ENCODE measurements at regions not wholly inside any gene's neighbourhood (a gene's known extent, or its start where the extent isn't known, plus 50 kb on each side); places are given as distances from the start of the nearest gene placed in this dataset.

DNA sequence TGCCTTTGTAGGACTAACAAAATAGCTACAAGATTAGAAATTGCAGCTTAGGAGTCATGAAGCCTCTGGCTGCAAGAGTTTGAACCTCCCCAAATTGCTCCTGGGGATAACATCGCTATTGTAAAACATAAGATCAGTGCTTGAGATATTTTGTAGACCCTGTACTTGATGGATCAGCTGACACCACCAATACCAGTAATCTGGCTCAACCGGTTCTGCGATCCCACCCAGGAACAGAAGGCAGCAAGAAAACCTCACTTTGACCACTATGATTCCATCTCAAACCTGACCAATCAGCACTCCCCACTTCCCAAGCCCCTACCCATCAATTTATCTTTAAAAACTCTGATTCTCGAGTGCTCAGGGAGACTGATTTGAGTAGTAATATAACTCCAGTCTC lies 206.9 kb upstream of the ADRA1D start:
- intact Hi-C loops (cut with micrococcal nuclease; ENCODE audit: unreplicated experiment) (no loop called here), in situ Hi-C loops (cut with MboI) (no loop called here)
- Histone ChIP-seq H4K20me1 (ENCODE audit: control insufficient read depth, insufficient read depth) (no peaks in the 10 kb centered on the region), H3K27me3 (replicated peaks in 1 of 2; ENCODE audit: control insufficient read depth in 2 of 2, insufficient read depth in 2 of 2, low read length in 1 of 2) (no peaks in the 10 kb centered on the region), H3K9me3 (replicated peaks; ENCODE audit: control insufficient read depth, insufficient read depth, low read length) (no peaks in the 10 kb centered on the region), H3K4me1 (ENCODE audit: control insufficient read depth, insufficient read depth, low read length) (no peaks in the 10 kb centered on the region), H3K27ac (ENCODE audit: control insufficient read depth, insufficient read depth) (no peak overlapping the region), H3K9ac (ENCODE audit: control insufficient read depth, insufficient read depth, low read length) (no peak overlapping the region), H3K79me2 (ENCODE audit: control insufficient read depth, insufficient read depth, low read length) (no peaks in the 10 kb centered on the region), H2AFZ (ENCODE audit: control insufficient read depth, low read depth, low read length) (no peak overlapping the region), H3K4me2 (ENCODE audit: control insufficient read depth, insufficient read depth) (no peak overlapping the region), H3K4me3 (no peak overlapping the region), H3K36me3 (ENCODE audit: control insufficient read depth in 2 of 2, insufficient read depth in 2 of 2, low read length in 1 of 2) (no peaks in the 10 kb centered on the region)
- TF ChIP-seq, protein P1, sequence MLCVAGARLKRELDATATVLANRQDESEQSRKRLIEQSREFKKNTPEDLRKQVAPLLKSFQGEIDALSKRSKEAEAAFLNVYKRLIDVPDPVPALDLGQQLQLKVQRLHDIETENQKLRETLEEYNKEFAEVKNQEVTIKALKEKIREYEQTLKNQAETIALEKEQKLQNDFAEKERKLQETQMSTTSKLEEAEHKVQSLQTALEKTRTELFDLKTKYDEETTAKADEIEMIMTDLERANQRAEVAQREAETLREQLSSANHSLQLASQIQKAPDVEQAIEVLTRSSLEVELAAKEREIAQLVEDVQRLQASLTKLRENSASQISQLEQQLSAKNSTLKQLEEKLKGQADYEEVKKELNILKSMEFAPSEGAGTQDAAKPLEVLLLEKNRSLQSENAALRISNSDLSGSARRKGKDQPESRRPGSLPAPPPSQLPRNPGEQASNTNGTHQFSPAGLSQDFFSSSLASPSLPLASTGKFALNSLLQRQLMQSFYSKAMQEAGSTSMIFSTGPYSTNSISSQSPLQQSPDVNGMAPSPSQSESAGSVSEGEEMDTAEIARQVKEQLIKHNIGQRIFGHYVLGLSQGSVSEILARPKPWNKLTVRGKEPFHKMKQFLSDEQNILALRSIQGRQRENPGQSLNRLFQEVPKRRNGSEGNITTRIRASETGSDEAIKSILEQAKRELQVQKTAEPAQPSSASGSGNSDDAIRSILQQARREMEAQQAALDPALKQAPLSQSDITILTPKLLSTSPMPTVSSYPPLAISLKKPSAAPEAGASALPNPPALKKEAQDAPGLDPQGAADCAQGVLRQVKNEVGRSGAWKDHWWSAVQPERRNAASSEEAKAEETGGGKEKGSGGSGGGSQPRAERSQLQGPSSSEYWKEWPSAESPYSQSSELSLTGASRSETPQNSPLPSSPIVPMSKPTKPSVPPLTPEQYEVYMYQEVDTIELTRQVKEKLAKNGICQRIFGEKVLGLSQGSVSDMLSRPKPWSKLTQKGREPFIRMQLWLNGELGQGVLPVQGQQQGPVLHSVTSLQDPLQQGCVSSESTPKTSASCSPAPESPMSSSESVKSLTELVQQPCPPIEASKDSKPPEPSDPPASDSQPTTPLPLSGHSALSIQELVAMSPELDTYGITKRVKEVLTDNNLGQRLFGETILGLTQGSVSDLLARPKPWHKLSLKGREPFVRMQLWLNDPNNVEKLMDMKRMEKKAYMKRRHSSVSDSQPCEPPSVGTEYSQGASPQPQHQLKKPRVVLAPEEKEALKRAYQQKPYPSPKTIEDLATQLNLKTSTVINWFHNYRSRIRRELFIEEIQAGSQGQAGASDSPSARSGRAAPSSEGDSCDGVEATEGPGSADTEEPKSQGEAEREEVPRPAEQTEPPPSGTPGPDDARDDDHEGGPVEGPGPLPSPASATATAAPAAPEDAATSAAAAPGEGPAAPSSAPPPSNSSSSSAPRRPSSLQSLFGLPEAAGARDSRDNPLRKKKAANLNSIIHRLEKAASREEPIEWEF (IDR thresholded peaks at IDR 0.05; ENCODE audit: insufficient replicate concordance, low read depth, low read length), result no peak
- TF ChIP-seq GABPA (IDR thresholded peaks at IDR 0.05; ENCODE audit: low read depth) (no peak), STAT1 (conservative IDR thresholded peaks at IDR 0.05) (no peak), EGR1 (IDR thresholded peaks at IDR 0.05; ENCODE audit: borderline replicate concordance in 1 of 2, low read depth in 2 of 2, low read length in 2 of 2) (no peak), TCF12 (IDR thresholded peaks at IDR 0.05; ENCODE audit: low read depth, low read length) (no peak), SP1 (IDR thresholded peaks at IDR 0.05; ENCODE audit: low read depth, low read length) (no peak), SIX5 (IDR thresholded peaks at IDR 0.05; ENCODE audit: low read depth, low read length, severe bottlenecking) (no peak), JUND (IDR thresholded peaks at IDR 0.05; ENCODE audit: low read depth, low read length) (no peak), SRF (IDR thresholded peaks at IDR 0.05; ENCODE audit: low read depth in 2 of 2, low read length in 2 of 2) (no peak), RELA (IDR thresholded peaks at IDR 0.05; ENCODE audit: borderline replicate concordance, partially characterized antibody) (no peak), LARP7 (IDR thresholded peaks at IDR 0.05) (no peak), DPF2 (IDR thresholded peaks at IDR 0.05) (no peak), TARDBP (IDR thresholded peaks at IDR 0.05; ENCODE audit: borderline replicate concordance) (no peak), NRF1 (conservative IDR thresholded peaks at IDR 0.05; ENCODE audit: low read depth, low read length) (no peak), ZNF24 (IDR thresholded peaks at IDR 0.05) (no peak)
- TF ChIP-seq, protein P2, sequence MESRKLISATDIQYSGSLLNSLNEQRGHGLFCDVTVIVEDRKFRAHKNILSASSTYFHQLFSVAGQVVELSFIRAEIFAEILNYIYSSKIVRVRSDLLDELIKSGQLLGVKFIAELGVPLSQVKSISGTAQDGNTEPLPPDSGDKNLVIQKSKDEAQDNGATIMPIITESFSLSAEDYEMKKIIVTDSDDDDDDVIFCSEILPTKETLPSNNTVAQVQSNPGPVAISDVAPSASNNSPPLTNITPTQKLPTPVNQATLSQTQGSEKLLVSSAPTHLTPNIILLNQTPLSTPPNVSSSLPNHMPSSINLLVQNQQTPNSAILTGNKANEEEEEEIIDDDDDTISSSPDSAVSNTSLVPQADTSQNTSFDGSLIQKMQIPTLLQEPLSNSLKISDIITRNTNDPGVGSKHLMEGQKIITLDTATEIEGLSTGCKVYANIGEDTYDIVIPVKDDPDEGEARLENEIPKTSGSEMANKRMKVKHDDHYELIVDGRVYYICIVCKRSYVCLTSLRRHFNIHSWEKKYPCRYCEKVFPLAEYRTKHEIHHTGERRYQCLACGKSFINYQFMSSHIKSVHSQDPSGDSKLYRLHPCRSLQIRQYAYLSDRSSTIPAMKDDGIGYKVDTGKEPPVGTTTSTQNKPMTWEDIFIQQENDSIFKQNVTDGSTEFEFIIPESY (IDR thresholded peaks at IDR 0.05), result no peak
- FAIRE-seq, result no peak
- WGBS (ENCODE audit: insufficient coverage, insufficient replicate concordance, low lambda C conversion rate, missing lambda C conversion rate), result 56% methylated on average over 4 of the region's 4 CpGs
- RAD21 ChIA-PET (ENCODE audit: unreplicated experiment), result no interaction called here
- CTCF ChIA-PET, result no interaction called here
- no peak for ATAC-seq
- POLR2A ChIA-PET, result no interaction called here
- SMC1A ChIA-PET (ENCODE audit: uncharacterized antibody, unreplicated experiment), result interaction anchor here (1.1 kb wide), 1 partner anchor 10 kb away, joined by 3 read pairs; no protein-coding TSS in a partner anchor
- BruUV-seq (replicated peaks), result no TSS peak
- no peak for DNase-seq (ENCODE audit: low read depth, low spot score)

Data from GM12878 (cell line).